Transverse colon (tissue), 4 donors: ENCODE measurements at regions not wholly inside any gene's neighbourhood (a gene's known extent, or its start where the extent isn't known, plus 50 kb on each side); places are given as distances from the start of the nearest gene placed in this dataset.

Experiments used
- DNase-seq: peaks from one replicate; pipeline ENCODE4 v3.0.0-alpha.2; 2019
- H3K27ac ChIP-seq, 4 donors: fragments of 200-600 bp; sonication (generic); 2 replicates each; pipeline ENCODE4 v1.5.1; 2016 to 2018; ENCODE audit warnings: inconsistent platforms in 4 of 4
- H3K27me3 ChIP-seq: fragments of 200-600 bp; sonication (generic); 2 replicates; pipeline ENCODE4 v1.5.1; 2017; ENCODE audit warnings: inconsistent platforms
- H3K36me3 ChIP-seq, 4 donors: fragments of 200-600 bp; sonication (generic); 2 replicates each; pipeline ENCODE4 v1.5.1; 2017 to 2019; ENCODE audit warnings: inconsistent platforms in 4 of 4
- H3K4me1 ChIP-seq, 4 donors: fragments of 200-600 bp; sonication (generic); 2 replicates each; pipeline ENCODE4 v1.5.1; 2017 to 2020; ENCODE audit warnings: inconsistent platforms in 4 of 4
- H3K4me3 ChIP-seq, 4 donors: fragments of 200-600 bp; sonication (generic); 1 replicate in 1 of 4; 2 replicates in 3 of 4; pipeline versions ENCODE4 v1.5.1 to v1.6.1; 2017 to 2019; ENCODE audit warnings: inconsistent platforms in 4 of 4
- H3K9me3 ChIP-seq, 2 donors: fragments of 200-600 bp; sonication (generic); 2 replicates each; pipeline ENCODE4 v1.5.1; 2017 to 2019; ENCODE audit warnings: inconsistent platforms in 2 of 2
- CTCF ChIP-seq, 5 experiments: fragments of 200-600 bp in 3 of 5; fragments of 450-650 bp in 2 of 5; sonication (generic) in 3 of 5; IDR thresholded peaks; 1 replicate in 2 of 5; 2 replicates in 3 of 5; pipeline ENCODE4 v1.5.1; 2016 to 2017; ENCODE audit warnings: antibody characterized with exemption in 5 of 5, inconsistent platforms in 3 of 5, mild to moderate bottlenecking in 2 of 5, moderate library complexity in 1 of 5
- EP300 ChIP-seq: sonication (generic); formaldehyde crosslinking; IDR thresholded peaks from one replicate; pipeline ENCODE4 v1.6.1; 2017; ENCODE audit warnings: antibody characterized with exemption, low read depth
- POLR2A ChIP-seq: fragments of 450-650 bp; IDR thresholded peaks from one replicate; pipeline ENCODE4 v1.6.1; 2016; ENCODE audit warnings: antibody characterized with exemption, mild to moderate bottlenecking, moderate library complexity
- POLR2AphosphoS5 ChIP-seq, 3 donors: sonication (generic); formaldehyde crosslinking; IDR thresholded peaks; one replicate each; pipeline ENCODE4 v1.6.1; 2016; ENCODE audit warnings: antibody characterized with exemption in 3 of 3
- WGBS, 2 donors: methylation state at CpG; one replicate each; pipeline ENCODE4 v1.1.5; 2018; ENCODE audit warnings: low coverage in 1 of 2; 5-methylcytosine and 5-hydroxymethylcytosine counted together
- in situ Hi-C, 4 donors: fragments of 200-750 bp; cut with MboI; loops; one replicate each; pipeline versions ENCODE4 v1.15.0 to v1.15.1; 2017; ENCODE audit warnings: low sequenced_read_pairs in 3 of 4, low pct_ligation_motif_present in 1 of 4, low pct_unique_long_range_greater_than_20kb in 1 of 4
- intact Hi-C: fragments of 100-400 bp; cut with DNase I; formaldehyde crosslinking; loops from one replicate; pipeline ENCODE4 v1.15.1; 2023; ENCODE audit warnings: low total_unique reads

DNA sequence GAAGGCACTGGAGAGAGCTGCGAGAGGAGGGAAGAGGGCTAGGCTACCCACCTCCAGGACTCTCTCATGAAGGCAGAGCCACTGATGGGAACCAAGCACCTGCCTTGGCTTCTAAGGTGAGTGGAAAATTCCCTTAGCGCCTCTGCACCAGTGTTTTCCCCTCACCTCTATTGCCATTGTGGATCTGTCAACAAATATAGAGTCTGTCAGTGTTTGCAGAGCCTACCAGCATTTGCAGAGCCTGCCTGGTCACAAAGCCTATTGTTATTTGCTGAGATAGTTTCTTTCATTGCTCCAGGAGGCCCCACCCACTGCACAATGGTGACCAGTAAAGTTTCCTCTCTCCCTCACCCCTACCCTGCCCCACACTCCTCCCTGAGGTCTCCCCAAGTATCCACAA lies 141.9 kb downstream of the MRPL14 start:
- no peak for DNase-seq
- Histone ChIP-seq H3K27ac (no peak overlapping the region), H3K4me1 (peaks cover 1 to 19% (median 6%) of the 10 kb centered on the region in 4 donors), H3K27me3 (no peaks in the 10 kb centered on the region), H3K36me3 (no peaks in the 10 kb centered on the region), H3K4me3 (no peak overlapping the region), H3K9me3 (no peaks in the 10 kb centered on the region)
- no peak for TF ChIP-seq CTCF (IDR thresholded peaks at IDR 0.05)
- TF ChIP-seq POLR2A = no peak
- no peak for TF ChIP-seq EP300
- TF ChIP-seq POLR2AphosphoS5 (IDR thresholded peaks at IDR 0.05) = no peak
- intact Hi-C loops (no loop called here), in situ Hi-C loops (no loop called here)
- WGBS, 2 donors = 86% methylated on average over 2 of the region's 2 CpGs; no CpG with 5 or more reads in 1 of the 2 donors

- intact Hi-C loops = no loop called here
- DNase-seq = no peak
- peaks cover 0 to 12% (median under 1%) of the 10 kb centered on the region in 4 donors for H3K4me1 ChIP-seq
- H3K9me3 ChIP-seq = no peaks in the 10 kb centered on the region
- no peak overlapping the region for H3K4me3 ChIP-seq
- no peaks in the 10 kb centered on the region for H3K27me3 ChIP-seq
- in situ Hi-C loops = no loop called here
- H3K36me3 ChIP-seq = no peaks in the 10 kb centered on the region
- 80 to 90% methylated on average over 2 to 16 of the region's 16 CpGs for WGBS, 2 donors
- no peak overlapping the region for H3K27ac ChIP-seq
- no peak for TF ChIP-seq POLR2A
- no peak for TF ChIP-seq EP300
- no peak for TF ChIP-seq POLR2AphosphoS5 (IDR thresholded peaks at IDR 0.05)
- TF ChIP-seq CTCF (IDR thresholded peaks at IDR 0.05) = no peak
Observed at GRCh38 chr6:43984442-43985321, 142.6 kb downstream of the MRPL14 start.

DNA sequence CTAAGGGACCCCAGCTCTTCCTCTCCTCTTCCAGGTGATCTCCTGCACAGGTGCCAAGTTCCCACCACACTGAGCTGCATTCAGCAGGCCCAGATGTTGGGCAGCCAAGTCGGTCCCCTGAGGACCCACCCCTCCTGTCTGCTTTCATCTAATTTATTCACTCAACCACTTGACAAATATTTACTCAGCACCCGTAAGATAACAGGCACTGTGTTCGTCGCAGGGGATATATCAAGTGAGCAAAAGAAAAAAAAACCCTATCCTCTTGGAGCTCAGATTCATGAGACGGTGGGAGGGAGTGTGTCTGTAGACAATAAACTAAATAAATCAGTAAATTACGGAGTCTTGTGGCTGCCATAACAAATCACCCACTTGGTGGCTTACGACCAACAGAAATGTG lies 143.6 kb downstream of the MRPL14 start:
- intact Hi-C loops = no loop called here
- no peak for TF ChIP-seq POLR2AphosphoS5 (IDR thresholded peaks at IDR 0.05)
- no peak for TF ChIP-seq EP300
- no peak for TF ChIP-seq POLR2A
- TF ChIP-seq CTCF (IDR thresholded peaks at IDR 0.05) = no peak
- Histone ChIP-seq H3K4me1 (peaks cover 0 to 12% (median 0%) of the 10 kb centered on the region in 4 donors), H3K9me3 (no peaks in the 10 kb centered on the region), H3K4me3 (no peak overlapping the region), H3K27me3 (no peaks in the 10 kb centered on the region), H3K36me3 (no peaks in the 10 kb centered on the region), H3K27ac (no peak overlapping the region)
- DNase-seq = no peak
- 27 to 44% methylated on average over 7 of the region's 7 CpGs for WGBS, 2 donors
- in situ Hi-C loops = no loop called here

- H3K4me1 ChIP-seq = peaks cover 0 to 12% (median 0%) of the 10 kb centered on the region in 4 donors
- intact Hi-C loops = no loop called here
- H3K9me3 ChIP-seq = no peaks in the 10 kb centered on the region
- no peak overlapping the region for H3K27ac ChIP-seq
- in situ Hi-C loops = no loop called here
- 97% methylated on average over 2 of the region's 2 CpGs; no CpG with 5 or more reads in 1 of the 2 donors for WGBS, 2 donors
- no peaks in the 10 kb centered on the region for H3K36me3 ChIP-seq
- no peaks in the 10 kb centered on the region for H3K27me3 ChIP-seq
- H3K4me3 ChIP-seq = no peak overlapping the region
- no peak for DNase-seq
- TF ChIP-seq POLR2AphosphoS5 (IDR thresholded peaks at IDR 0.05) (no peak), CTCF (IDR thresholded peaks at IDR 0.05) (no peak), EP300 (no peak), POLR2A (no peak)
Observed at GRCh38 chr6:43983191-43983590, 144.1 kb downstream of the MRPL14 start.
